GM18861 (cell line): ENCODE measurements at regions not wholly inside any gene's neighbourhood (a gene's known extent, or its start where the extent isn't known, plus 50 kb on each side); places are given as distances from the start of the nearest gene placed in this dataset.

ENCODE experiments used
- ATAC-seq: cut with Tn5 transposase; IDR thresholded peaks from one replicate; pipeline ENCODE4 v1.9.1; 2021; ENCODE audit not compliant: unreplicated experiment

- no peak for ATAC-seq
These were observed 64.8 kb downstream of the C16orf95 start for GRCh38 chr16:87252269-87252970.
